PC-3 (cell line): ENCODE measurements at regions not wholly inside any gene's neighbourhood (a gene's known extent, or its start where the extent isn't known, plus 50 kb on each side); places are given as distances from the start of the nearest gene placed in this dataset.

Source experiments
- EZH2 ChIP-seq: fragments of 300-600 bp; sonication (generic); IDR thresholded peaks from one replicate; pipeline ENCODE4 v1.6.1; 2017; ENCODE audit warnings: antibody characterized with exemption, mild to moderate bottlenecking, low read length; ENCODE audit not compliant: unreplicated experiment
- TF ChIP-seq, protein P1 (sequence below): fragments of 300-600 bp; sonication (generic); conservative IDR thresholded peaks from 2 replicates; pipeline ENCODE4 v1.5.1; 2017; ENCODE audit warnings: antibody characterized with exemption, low read depth, mild to moderate bottlenecking, low read length

DNA sequence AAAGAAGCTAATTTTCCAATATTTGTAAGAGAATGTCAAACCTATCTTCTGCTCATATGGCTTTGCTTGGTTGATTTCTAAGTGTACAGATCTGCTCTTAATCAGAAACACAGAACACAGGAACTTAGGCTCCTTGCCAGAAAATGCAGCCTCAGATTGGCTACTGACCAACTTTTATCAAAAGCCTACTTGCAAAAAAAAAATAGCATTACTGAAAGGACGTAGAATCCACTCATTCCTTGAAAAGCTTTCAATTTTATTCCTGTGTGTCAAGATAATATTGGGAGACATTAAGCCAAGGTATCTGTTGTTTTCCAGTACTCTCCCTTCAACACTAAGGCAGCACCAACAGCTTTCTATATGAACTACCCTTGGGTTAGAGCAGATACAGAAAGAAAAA is 127.6 kb upstream of the INTU start:
- TF ChIP-seq, protein P1, sequence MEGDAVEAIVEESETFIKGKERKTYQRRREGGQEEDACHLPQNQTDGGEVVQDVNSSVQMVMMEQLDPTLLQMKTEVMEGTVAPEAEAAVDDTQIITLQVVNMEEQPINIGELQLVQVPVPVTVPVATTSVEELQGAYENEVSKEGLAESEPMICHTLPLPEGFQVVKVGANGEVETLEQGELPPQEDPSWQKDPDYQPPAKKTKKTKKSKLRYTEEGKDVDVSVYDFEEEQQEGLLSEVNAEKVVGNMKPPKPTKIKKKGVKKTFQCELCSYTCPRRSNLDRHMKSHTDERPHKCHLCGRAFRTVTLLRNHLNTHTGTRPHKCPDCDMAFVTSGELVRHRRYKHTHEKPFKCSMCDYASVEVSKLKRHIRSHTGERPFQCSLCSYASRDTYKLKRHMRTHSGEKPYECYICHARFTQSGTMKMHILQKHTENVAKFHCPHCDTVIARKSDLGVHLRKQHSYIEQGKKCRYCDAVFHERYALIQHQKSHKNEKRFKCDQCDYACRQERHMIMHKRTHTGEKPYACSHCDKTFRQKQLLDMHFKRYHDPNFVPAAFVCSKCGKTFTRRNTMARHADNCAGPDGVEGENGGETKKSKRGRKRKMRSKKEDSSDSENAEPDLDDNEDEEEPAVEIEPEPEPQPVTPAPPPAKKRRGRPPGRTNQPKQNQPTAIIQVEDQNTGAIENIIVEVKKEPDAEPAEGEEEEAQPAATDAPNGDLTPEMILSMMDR, result no peak
- no peak for TF ChIP-seq EZH2
